Retina (tissue), 1 donor: ENCODE measurements at regions not wholly inside any gene's neighbourhood (a gene's known extent, or its start where the extent isn't known, plus 50 kb on each side); places are given as distances from the start of the nearest gene placed in this dataset.
A peak's percentile ranks its signal among the peaks of the same experiment; 100 is the strongest.
"Not testable (repeated sequence)": the region's sequence is repeated elsewhere in the genome, so short reads cannot be mapped to it uniquely, and the experiment has no call there.

Experiments
- DNase-seq: peaks from one replicate; pipeline ENCODE4 v3.0.0-alpha.2; 2016

- no peak for DNase-seq
Observed at GRCh38 chr5:38607396-38607795, 51.0 kb upstream of the LIFR start.

GRCh38 chr5:38607930-38608564 lies 51.6 kb upstream of the LIFR start:
- no peak for DNase-seq

GRCh38 chr5:38608874-38609273 lies 52.4 kb upstream of the LIFR start:
- no peak for DNase-seq

GRCh38 chr5:38612851-38613250 lies 56.4 kb upstream of the LIFR start:
- no peak for DNase-seq

GRCh38 chr5:38613490-38613889 lies 57.0 kb upstream of the LIFR start:
- no peak for DNase-seq

- no peak for DNase-seq
Observed at GRCh38 chr5:38613992-38614836, 57.8 kb upstream of the LIFR start.

GRCh38 chr5:38615042-38615441 lies 58.6 kb upstream of the LIFR start:
- no peak for DNase-seq

- no peak for DNase-seq
Observed at GRCh38 chr5:38615981-38616451, 59.6 kb upstream of the LIFR start.

- DNase-seq = no peak
Observed at GRCh38 chr5:38618154-38618553, 61.7 kb upstream of the LIFR start.

GRCh38 chr5:38621331-38621730 lies 64.9 kb upstream of the LIFR start:
- no peak for DNase-seq

- no peak for DNase-seq
Observed at GRCh38 chr5:38621840-38622437, 65.5 kb upstream of the LIFR start.

- no peak for DNase-seq
Observed at GRCh38 chr5:38622723-38623129, 66.3 kb upstream of the LIFR start.

GRCh38 chr5:38624541-38624940 lies 68.1 kb upstream of the LIFR start:
- not testable (repeated sequence) for DNase-seq

- not testable (repeated sequence) for DNase-seq
Observed at GRCh38 chr5:38631376-38631775, 74.9 kb upstream of the LIFR start.

- DNase-seq = no peak
Observed at GRCh38 chr5:38634568-38635369, 78.3 kb upstream of the LIFR start.

- DNase-seq = no peak
Observed at GRCh38 chr5:38636626-38637025, 80.2 kb upstream of the LIFR start.

- no peak for DNase-seq
Observed at GRCh38 chr5:38638656-38639055, 82.2 kb upstream of the LIFR start.

GRCh38 chr5:38639377-38640358 lies 83.2 kb upstream of the LIFR start:
- DNase-seq = no peak

- DNase-seq = peak; percentile 25
Observed at GRCh38 chr5:38641003-38641402, 84.6 kb upstream of the LIFR start.

GRCh38 chr5:38642189-38642911 lies 85.9 kb upstream of the LIFR start:
- peak; percentile 46 for DNase-seq

GRCh38 chr5:38643616-38644015 lies 87.2 kb upstream of the LIFR start:
- no peak for DNase-seq
